Amniotic epithelial cell (primary cell): ENCODE measurements at regions not wholly inside any gene's neighbourhood (a gene's known extent, or its start where the extent isn't known, plus 50 kb on each side); places are given as distances from the start of the nearest gene placed in this dataset.

Experiments
- DNase-seq: peaks from one replicate; pipeline ENCODE4 v3.0.0-alpha.2; 2010; ENCODE audit warnings: low read depth

- no peak for DNase-seq
Measured at GRCh38 chr3:17985658-17986347, 243.4 kb upstream of the TBC1D5 start.

GRCh38 chr3:17983106-17983505 is 240.7 kb upstream of the TBC1D5 start:
- DNase-seq: no peak

GRCh38 chr3:17982211-17982880 is 239.9 kb upstream of the TBC1D5 start:
- DNase-seq: no peak

GRCh38 chr3:17980863-17981262 is 238.4 kb upstream of the TBC1D5 start:
- DNase-seq: no peak

- no peak for DNase-seq
Measured at GRCh38 chr3:17979911-17980310, 237.5 kb upstream of the TBC1D5 start.

GRCh38 chr3:17979252-17979651 is 236.8 kb upstream of the TBC1D5 start:
- DNase-seq: no peak

GRCh38 chr3:17974206-17974841 is 231.9 kb upstream of the TBC1D5 start:
- DNase-seq: no peak

GRCh38 chr3:17972959-17973906 is 230.8 kb upstream of the TBC1D5 start:
- DNase-seq: no peak

GRCh38 chr3:17972476-17972875 is 230.0 kb upstream of the TBC1D5 start:
- DNase-seq: no peak

GRCh38 chr3:17972030-17972429 is 229.6 kb upstream of the TBC1D5 start:
- DNase-seq: no peak

GRCh38 chr3:17969985-17970568 is 227.6 kb upstream of the TBC1D5 start:
- DNase-seq: no peak

GRCh38 chr3:17969244-17969643 is 226.8 kb upstream of the TBC1D5 start:
- no peak for DNase-seq

GRCh38 chr3:17967953-17968607 is 225.6 kb upstream of the TBC1D5 start:
- no peak for DNase-seq

- DNase-seq: no peak
Measured at GRCh38 chr3:17967111-17967510, 224.7 kb upstream of the TBC1D5 start.

DNA sequence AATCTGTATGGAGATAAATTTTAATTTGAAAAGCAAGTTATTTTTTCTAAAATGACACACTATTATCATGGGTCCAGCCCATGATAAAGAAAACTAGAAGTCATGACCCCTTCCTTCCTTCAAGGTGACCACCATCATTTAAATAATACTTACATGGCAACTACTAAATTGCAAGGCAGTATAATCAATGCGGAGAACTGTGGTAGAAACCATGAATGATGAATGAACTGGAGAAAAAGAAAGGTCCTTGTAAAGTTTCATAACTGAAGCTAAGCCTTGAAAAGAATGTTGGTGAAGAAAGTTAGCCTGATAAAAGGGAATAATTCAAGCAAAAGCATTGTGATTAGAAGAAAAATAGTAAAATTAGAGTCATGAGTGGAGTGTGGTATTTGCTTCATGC is 222.9 kb upstream of the TBC1D5 start:
- no peak for DNase-seq

DNA sequence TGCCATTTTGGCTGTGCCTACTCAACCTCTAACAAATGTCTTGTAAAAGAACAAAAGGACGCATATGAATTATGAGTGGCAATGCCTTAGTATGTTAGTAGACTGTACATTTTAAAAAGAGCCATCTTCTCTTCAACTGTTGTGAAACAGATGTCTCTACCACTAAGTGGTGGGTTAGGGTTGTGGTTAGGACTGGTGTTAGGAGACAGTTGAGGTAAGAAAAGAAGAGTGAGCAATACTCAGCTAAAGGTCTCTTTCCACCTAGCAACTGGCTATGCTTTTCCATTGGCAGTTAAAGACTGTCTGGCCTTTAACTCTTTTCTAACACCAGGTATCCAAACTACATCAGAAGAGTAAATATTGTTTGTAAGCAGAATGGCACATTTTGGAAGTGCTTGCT is 221.7 kb upstream of the TBC1D5 start:
- DNase-seq: no peak

DNA sequence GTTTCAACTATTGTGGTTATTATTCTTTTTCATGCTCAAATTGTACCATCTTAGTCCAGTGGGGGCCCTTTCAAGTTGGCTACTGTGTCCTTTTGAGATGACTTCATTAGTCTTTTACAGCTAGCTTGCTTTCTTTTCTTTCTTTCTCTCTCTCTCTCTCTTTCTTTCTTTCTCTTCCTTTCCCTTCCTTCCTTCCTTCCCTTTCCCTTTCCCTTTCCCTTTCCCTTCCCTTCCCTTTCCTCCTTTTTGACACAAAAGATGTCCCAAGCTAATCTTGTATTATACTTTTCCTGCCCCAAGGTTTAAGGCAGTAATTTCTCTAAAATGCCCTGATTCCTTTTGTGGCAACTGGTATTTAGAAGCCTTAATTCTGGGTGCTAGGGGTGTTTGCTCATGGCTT is 213.0 kb upstream of the TBC1D5 start:
- no peak for DNase-seq

- DNase-seq: no peak
Measured at GRCh38 chr3:17954801-17955200, 212.4 kb upstream of the TBC1D5 start.

DNA sequence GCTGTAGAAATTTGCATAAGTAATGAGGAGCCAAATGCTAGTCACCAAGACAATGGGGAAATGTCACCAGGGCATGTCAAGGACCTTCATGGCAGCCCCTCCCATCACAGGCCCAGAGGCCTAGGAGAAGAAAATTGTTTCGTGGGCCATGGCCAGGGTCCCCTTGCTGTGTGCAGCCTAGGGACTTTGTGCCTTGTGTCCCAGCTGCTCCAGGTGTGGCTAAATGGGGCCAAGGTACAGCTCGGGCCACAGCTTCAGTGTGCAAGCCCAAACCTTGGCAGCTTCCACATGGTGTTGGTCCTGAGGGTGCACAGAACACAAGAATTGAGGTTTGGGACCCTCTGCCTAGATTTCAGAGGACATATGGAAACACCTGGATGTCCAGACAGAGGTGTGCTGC is 208.8 kb upstream of the TBC1D5 start:
- no peak for DNase-seq

- no peak for DNase-seq
Measured at GRCh38 chr3:17949101-17949500, 206.7 kb upstream of the TBC1D5 start.

GRCh38 chr3:17947833-17948232 is 205.4 kb upstream of the TBC1D5 start:
- DNase-seq: no peak
